ENCODE measurements at regions not wholly inside any gene's neighbourhood (a gene's known extent, or its start where the extent isn't known, plus 50 kb on each side); places are given as distances from the start of the nearest gene placed in this dataset.
A peak's percentile ranks its signal among the peaks of the same experiment; 100 is the strongest.

DNA sequence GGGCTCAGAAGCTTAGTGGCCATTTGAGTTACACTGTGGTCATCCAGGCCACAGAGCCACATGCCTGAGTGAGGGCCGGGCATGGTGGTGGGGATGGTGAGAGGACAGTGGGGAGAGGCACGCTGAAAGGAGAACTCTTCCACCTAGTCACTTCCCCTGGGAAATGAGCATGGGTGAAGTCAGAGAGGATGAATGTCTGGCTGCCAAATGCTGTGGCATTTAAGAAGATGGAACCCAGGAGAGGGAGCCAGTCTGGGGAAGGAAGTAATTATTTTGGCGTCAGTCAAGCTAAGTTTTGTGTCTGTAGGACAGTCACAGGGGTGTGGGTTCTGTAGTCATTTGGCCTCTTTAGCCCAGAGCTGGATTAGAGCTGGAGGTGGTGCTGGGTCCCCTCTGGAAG is 86.0 kb upstream of the PODXL start:
- TF ChIP-seq, protein P1, sequence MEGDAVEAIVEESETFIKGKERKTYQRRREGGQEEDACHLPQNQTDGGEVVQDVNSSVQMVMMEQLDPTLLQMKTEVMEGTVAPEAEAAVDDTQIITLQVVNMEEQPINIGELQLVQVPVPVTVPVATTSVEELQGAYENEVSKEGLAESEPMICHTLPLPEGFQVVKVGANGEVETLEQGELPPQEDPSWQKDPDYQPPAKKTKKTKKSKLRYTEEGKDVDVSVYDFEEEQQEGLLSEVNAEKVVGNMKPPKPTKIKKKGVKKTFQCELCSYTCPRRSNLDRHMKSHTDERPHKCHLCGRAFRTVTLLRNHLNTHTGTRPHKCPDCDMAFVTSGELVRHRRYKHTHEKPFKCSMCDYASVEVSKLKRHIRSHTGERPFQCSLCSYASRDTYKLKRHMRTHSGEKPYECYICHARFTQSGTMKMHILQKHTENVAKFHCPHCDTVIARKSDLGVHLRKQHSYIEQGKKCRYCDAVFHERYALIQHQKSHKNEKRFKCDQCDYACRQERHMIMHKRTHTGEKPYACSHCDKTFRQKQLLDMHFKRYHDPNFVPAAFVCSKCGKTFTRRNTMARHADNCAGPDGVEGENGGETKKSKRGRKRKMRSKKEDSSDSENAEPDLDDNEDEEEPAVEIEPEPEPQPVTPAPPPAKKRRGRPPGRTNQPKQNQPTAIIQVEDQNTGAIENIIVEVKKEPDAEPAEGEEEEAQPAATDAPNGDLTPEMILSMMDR (IDR thresholded peaks at IDR 0.05; ENCODE audit: extremely low read depth, low read depth, low read length) = no peak
- Histone ChIP-seq H3K4me2 (ENCODE audit: insufficient read depth, low read length) (no peak overlapping the region), H3K4me1 (ENCODE audit: insufficient read depth, low read length) (peaks cover 6% of the 10 kb centered on the region), H3K4me3 (ENCODE audit: insufficient read depth, low read length) (no peak overlapping the region), H3K27ac (ENCODE audit: low read depth, low read length) (no peak overlapping the region), H4K20me1 (ENCODE audit: insufficient read depth, low read length) (no peaks in the 10 kb centered on the region), H3K9me3 (ENCODE audit: low read depth, low read length) (no peaks in the 10 kb centered on the region), H2AFZ (ENCODE audit: low read length) (peak overlapping the region; percentile 38), H3K27me3 (ENCODE audit: insufficient read depth, low read length) (no peaks in the 10 kb centered on the region), H3K79me2 (ENCODE audit: insufficient read depth, low read length) (no peaks in the 10 kb centered on the region), H3K36me3 (ENCODE audit: insufficient read depth, low read length) (no peaks in the 10 kb centered on the region)
- DNase-seq (ENCODE audit: insufficient read length, low spot score, missing footprints) = peak; percentile 88

DNA sequence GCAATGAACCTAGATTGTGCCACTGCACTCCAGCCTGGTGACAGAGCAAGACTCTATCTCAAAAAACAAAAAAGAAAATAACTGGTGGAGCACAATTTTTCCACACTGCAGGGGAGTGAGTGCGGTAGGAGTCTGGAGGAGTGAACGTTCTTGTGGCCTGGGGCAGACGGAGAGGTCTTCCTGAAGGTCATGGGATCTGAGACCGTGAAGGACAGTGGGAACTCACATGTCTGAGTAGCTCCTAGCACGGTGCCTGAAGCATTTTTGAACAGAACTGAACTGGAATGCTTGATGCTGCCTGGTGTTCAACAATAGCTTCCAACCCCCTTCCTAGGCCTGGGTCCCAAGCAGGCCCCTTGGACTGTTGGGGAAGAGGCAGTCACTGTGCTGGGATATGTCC is 84.3 kb upstream of the PODXL start:
- Histone ChIP-seq H4K20me1 (ENCODE audit: insufficient read depth, low read length) (no peaks in the 10 kb centered on the region), H3K79me2 (ENCODE audit: insufficient read depth, low read length) (no peaks in the 10 kb centered on the region), H3K4me1 (ENCODE audit: insufficient read depth, low read length) (peaks cover 6% of the 10 kb centered on the region), H3K9me3 (ENCODE audit: low read depth, low read length) (no peaks in the 10 kb centered on the region), H3K27ac (ENCODE audit: low read depth, low read length) (no peak overlapping the region), H3K36me3 (ENCODE audit: insufficient read depth, low read length) (no peaks in the 10 kb centered on the region), H3K4me3 (ENCODE audit: insufficient read depth, low read length) (no peak overlapping the region), H3K4me2 (ENCODE audit: insufficient read depth, low read length) (no peak overlapping the region), H3K27me3 (ENCODE audit: insufficient read depth, low read length) (no peaks in the 10 kb centered on the region), H2AFZ (ENCODE audit: low read length) (no peak overlapping the region)
- DNase-seq (ENCODE audit: insufficient read length, low spot score, missing footprints) = no peak
- TF ChIP-seq, protein P1 (IDR thresholded peaks at IDR 0.05; ENCODE audit: extremely low read depth, low read depth, low read length) = no peak

DNA sequence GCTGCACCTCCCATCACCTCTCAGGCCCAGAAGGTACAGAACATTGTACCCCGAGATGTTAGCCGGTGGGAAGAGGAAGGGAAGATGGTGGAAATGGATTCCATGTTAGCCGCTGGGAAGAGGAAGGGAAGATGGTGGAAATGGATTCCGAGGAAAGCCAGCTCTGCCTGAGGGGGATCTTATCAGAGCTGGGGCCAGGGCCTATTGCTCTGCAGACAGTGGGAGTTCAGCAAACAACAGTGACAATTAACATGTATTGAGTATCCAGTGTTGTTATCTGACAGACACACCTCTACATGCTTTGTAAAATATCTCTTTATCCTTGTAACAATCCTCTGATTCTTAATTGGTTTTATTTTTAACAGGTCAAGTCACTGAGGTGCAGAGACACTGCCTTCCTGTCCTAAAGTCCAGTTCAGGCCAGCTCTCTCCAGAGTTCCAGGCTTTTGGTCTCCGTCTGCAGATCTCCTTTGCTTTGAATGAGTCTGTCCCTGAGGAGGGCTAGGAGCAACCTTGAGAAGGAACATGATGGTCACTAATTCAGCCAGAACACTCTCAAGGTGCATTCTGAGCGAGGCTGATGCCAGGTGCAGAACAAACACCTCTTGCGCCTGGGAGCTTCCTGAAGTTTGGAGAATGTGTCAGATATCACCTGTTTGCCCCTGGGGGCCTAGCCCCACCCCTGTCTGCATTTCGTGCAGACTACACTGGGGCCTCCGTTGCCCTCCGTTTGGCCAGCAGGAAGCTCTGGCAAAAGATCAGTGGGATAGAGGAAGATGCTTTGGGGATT is 82.4 kb upstream of the PODXL start:
- H3K27me3 ChIP-seq (ENCODE audit: insufficient read depth, low read length) = no peaks in the 10 kb centered on the region
- no peaks in the 10 kb centered on the region for H4K20me1 ChIP-seq (ENCODE audit: insufficient read depth, low read length)
- H3K79me2 ChIP-seq (ENCODE audit: insufficient read depth, low read length) = no peaks in the 10 kb centered on the region

DNA sequence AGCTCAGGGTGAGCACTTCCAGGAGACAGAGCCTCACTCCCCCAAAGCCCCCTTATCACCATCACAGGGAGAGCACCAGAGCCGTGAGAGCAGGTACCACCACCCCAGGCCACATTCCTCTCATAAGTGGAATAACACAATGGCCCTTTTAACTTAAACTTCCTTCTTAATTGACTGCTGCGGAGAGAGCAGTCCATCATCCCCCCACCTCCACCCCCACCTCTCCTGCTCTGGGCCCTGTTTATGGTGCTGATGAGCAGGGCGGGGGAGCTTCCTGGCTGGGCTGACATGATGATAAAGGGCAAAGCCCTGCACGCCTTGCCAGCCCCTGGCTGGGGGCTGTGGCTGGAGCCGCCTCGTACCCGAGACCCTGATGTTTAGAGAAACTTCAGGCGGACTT is 81.4 kb upstream of the PODXL start:
- Histone ChIP-seq H3K4me2 (ENCODE audit: insufficient read depth, low read length) (no peak overlapping the region), H2AFZ (ENCODE audit: low read length) (no peak overlapping the region), H3K9me3 (ENCODE audit: low read depth, low read length) (no peaks in the 10 kb centered on the region), H3K36me3 (ENCODE audit: insufficient read depth, low read length) (no peaks in the 10 kb centered on the region), H3K27me3 (ENCODE audit: insufficient read depth, low read length) (no peaks in the 10 kb centered on the region), H4K20me1 (ENCODE audit: insufficient read depth, low read length) (no peaks in the 10 kb centered on the region), H3K27ac (ENCODE audit: low read depth, low read length) (no peak overlapping the region), H3K4me3 (ENCODE audit: insufficient read depth, low read length) (no peak overlapping the region), H3K4me1 (ENCODE audit: insufficient read depth, low read length) (peaks cover 19% of the 10 kb centered on the region), H3K79me2 (ENCODE audit: insufficient read depth, low read length) (no peaks in the 10 kb centered on the region)
- no peak for DNase-seq (ENCODE audit: insufficient read length, low spot score, missing footprints)
- TF ChIP-seq, protein P1 (IDR thresholded peaks at IDR 0.05; ENCODE audit: extremely low read depth, low read depth, low read length) = no peak

More for the DNA sequence above, 82.4 kb upstream of the PODXL start:
- H3K4me2 ChIP-seq (ENCODE audit: insufficient read depth, low read length) = no peak overlapping the region
- H3K36me3 ChIP-seq (ENCODE audit: insufficient read depth, low read length) = no peaks in the 10 kb centered on the region
- peaks cover 10% of the 10 kb centered on the region for H3K4me1 ChIP-seq (ENCODE audit: insufficient read depth, low read length)
- DNase-seq (ENCODE audit: insufficient read length, low spot score, missing footprints) = no peak
- no peak overlapping the region for H3K27ac ChIP-seq (ENCODE audit: low read depth, low read length)
- TF ChIP-seq, protein P1 (IDR thresholded peaks at IDR 0.05; ENCODE audit: extremely low read depth, low read depth, low read length) = no peak
- no peak overlapping the region for H2AFZ ChIP-seq (ENCODE audit: low read length)
- H3K4me3 ChIP-seq (ENCODE audit: insufficient read depth, low read length) = no peak overlapping the region
- H3K9me3 ChIP-seq (ENCODE audit: low read depth, low read length) = no peaks in the 10 kb centered on the region

All from osteoblast (primary cell).